Right lobe of liver (tissue), 6 donors: ENCODE measurements at regions not wholly inside any gene's neighbourhood (a gene's known extent, or its start where the extent isn't known, plus 50 kb on each side); places are given as distances from the start of the nearest gene placed in this dataset.

ENCODE experiments used
- ATAC-seq, 4 donors: fragments of 200-7000 bp; cut with Tn5 transposase; one replicate each; pipeline ENCODE4 v1.9.1; 2020; ENCODE audit warnings: mild to moderate bottlenecking in 4 of 4, moderate library complexity in 4 of 4
- DNase-seq, 3 donors: peaks; one replicate each; pipeline ENCODE4 v3.0.0-alpha.2; 2020
- H3K27ac ChIP-seq, 3 donors: fragments of 200-600 bp; one replicate each; pipeline ENCODE4 v1.8.0; 2022
- H3K27me3 ChIP-seq, 2 donors: fragments of 200-600 bp; one replicate each; pipeline ENCODE4 v1.8.0; 2022
- H3K36me3 ChIP-seq, 4 donors: fragments of 200-600 bp; sonication (generic) in 1 of 4; one replicate each; pipeline versions ENCODE4 v1.5.1 to v1.8.0; 2017 to 2022; ENCODE audit warnings: control low read depth in 1 of 4
- H3K4me1 ChIP-seq, 4 donors: fragments of 200-600 bp; sonication (generic) in 1 of 4; one replicate each; pipeline versions ENCODE4 v1.5.1 to v1.8.0; 2017 to 2022; ENCODE audit warnings: control low read depth in 1 of 4
- H3K4me3 ChIP-seq, 3 donors: fragments of 200-600 bp; one replicate each; pipeline ENCODE4 v1.8.0; 2022
- H3K9me3 ChIP-seq, 4 donors: fragments of 200-600 bp; sonication (generic) in 1 of 4; one replicate each; pipeline versions ENCODE4 v1.5.1 to v1.8.0; 2017 to 2022; ENCODE audit warnings: control low read depth in 1 of 4
- POLR2A ChIP-seq: fragments of 450-650 bp; IDR thresholded peaks from one replicate; pipeline ENCODE4 v1.6.1; 2017; ENCODE audit warnings: antibody characterized with exemption, mild to moderate bottlenecking
- WGBS: methylation state at CpG from one replicate; pipeline ENCODE4 v1.1.6; 2018; ENCODE audit warnings: low coverage, low lambda C conversion rate; ENCODE audit not compliant: insufficient coverage; ENCODE audit errors: missing lambda C conversion rate; 5-methylcytosine and 5-hydroxymethylcytosine counted together
- intact Hi-C, 2 donors: fragments of 100-400 bp; cut with DNase I; formaldehyde crosslinking; loops; one replicate each; pipeline versions ENCODE4 v1.11.2 to v1.14.1; 2022
- TF ChIP-seq, protein P1 (sequence below), 4 donors: fragments of 200-600 bp in 3 of 4; fragments of 450-650 bp in 1 of 4; IDR thresholded peaks; one replicate each; pipeline versions ENCODE4 v1.5.1 to v1.8.0; 2016 to 2022; ENCODE audit warnings: antibody characterized with exemption in 4 of 4, mild to moderate bottlenecking in 2 of 4
- donor health status: DM: no; HTN: yes; CAD: no.
- donor health status: DM: no; HTN: no; CAD: no.
- donor health status: DM: no; HTN: no; CAD: no.
- donor health status: DM: no; HTN: yes; CAD: no.
- donor health status: DM: no; HTN: yes; CAD: no.

DNA sequence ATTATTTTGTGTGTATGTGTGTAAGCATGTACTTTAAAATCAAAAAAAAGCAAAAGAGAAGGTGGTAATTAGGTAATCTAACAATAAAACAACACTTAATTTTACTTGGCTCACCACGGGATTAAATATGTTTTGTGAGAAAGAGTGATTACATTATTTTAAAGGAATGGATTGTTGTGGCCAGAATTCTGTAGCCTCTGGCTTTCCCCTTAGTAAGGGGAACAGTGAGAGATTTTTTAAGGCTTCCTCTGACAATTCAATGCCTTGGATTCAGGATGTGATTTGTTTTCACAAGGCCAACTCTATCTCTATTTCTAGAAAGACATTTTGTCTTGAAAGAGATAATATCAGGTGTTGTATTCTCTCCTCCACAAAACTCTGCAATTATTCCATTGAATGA is 560.3 kb upstream of the CDH8 start:
- no peaks in the 10 kb centered on the region for H3K36me3 ChIP-seq
- H3K4me1 ChIP-seq, result no peaks in the 10 kb centered on the region
- H3K27ac ChIP-seq, result no peak overlapping the region
- TF ChIP-seq POLR2A, result no peak
- TF ChIP-seq, protein P1, sequence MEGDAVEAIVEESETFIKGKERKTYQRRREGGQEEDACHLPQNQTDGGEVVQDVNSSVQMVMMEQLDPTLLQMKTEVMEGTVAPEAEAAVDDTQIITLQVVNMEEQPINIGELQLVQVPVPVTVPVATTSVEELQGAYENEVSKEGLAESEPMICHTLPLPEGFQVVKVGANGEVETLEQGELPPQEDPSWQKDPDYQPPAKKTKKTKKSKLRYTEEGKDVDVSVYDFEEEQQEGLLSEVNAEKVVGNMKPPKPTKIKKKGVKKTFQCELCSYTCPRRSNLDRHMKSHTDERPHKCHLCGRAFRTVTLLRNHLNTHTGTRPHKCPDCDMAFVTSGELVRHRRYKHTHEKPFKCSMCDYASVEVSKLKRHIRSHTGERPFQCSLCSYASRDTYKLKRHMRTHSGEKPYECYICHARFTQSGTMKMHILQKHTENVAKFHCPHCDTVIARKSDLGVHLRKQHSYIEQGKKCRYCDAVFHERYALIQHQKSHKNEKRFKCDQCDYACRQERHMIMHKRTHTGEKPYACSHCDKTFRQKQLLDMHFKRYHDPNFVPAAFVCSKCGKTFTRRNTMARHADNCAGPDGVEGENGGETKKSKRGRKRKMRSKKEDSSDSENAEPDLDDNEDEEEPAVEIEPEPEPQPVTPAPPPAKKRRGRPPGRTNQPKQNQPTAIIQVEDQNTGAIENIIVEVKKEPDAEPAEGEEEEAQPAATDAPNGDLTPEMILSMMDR (IDR thresholded peaks at IDR 0.05), result no peak
- H3K27me3 ChIP-seq, result no peaks in the 10 kb centered on the region
- 37% methylated on average over 1 of the region's 1 CpG for WGBS
- H3K4me3 ChIP-seq, result no peak overlapping the region
- intact Hi-C loops, result no loop called here
- no peak for ATAC-seq
- DNase-seq, result no peak
- H3K9me3 ChIP-seq, result no peaks in the 10 kb centered on the region

- TF ChIP-seq POLR2A, result no peak
- TF ChIP-seq, protein P1 (IDR thresholded peaks at IDR 0.05), result no peak
- Histone ChIP-seq H3K9me3 (no peaks in the 10 kb centered on the region), H3K4me1 (no peaks in the 10 kb centered on the region), H3K4me3 (no peak overlapping the region), H3K27me3 (no peaks in the 10 kb centered on the region), H3K36me3 (no peaks in the 10 kb centered on the region), H3K27ac (no peak overlapping the region)
- 39% methylated on average over 6 of the region's 6 CpGs for WGBS
- DNase-seq (no peak), ATAC-seq (no peak)
- intact Hi-C loops, result no loop called here
Measured at GRCh38 chr16:62596125-62596524, 559.9 kb upstream of the CDH8 start.

DNA sequence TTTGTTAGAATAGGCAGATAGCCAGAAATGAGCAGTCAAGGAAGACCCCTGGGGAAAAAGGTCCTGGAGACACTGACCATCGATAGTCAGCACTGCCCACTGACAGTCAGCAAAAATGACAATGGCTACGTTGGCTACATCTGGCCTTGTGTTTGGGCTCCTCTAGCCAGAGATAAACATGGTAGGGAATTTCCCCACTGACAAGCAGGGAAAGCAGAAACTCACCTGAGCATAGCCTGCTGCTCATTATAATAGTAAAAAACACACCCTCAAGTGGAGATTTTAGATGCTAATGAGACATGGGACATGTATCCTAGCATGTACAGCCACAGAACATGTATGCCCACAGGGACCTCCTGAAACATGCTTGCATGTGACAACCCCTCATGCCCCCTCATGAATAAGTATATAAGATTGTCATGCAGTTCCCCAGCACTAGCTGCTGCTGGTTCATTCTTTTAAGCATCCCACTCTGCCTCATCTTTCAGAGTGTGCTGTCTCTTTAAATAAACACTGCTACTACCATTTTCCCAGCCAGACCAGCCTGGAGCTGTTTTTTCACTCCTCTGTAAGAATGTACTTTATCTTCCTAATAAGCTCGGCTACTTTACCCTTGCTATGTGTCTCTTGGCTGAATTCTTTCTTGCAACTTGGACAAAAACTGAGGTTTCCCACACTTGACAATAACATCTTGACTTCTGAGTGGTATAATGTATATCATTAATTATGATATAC is 550.1 kb upstream of the CDH8 start:
- Histone ChIP-seq H3K9me3 (no peaks in the 10 kb centered on the region), H3K4me1 (no peaks in the 10 kb centered on the region), H3K4me3 (no peak overlapping the region), H3K36me3 (no peaks in the 10 kb centered on the region), H3K27ac (no peak overlapping the region), H3K27me3 (no peaks in the 10 kb centered on the region)
- ATAC-seq (no peak), DNase-seq (no peak)
- WGBS, result 37% methylated on average over 3 of the region's 3 CpGs
- intact Hi-C loops, result no loop called here
- no peak for TF ChIP-seq POLR2A
- TF ChIP-seq, protein P1 (IDR thresholded peaks at IDR 0.05), result no peak

- no peak for DNase-seq
- WGBS, result 51% methylated on average over 2 of the region's 2 CpGs
- H3K27me3 ChIP-seq, result no peaks in the 10 kb centered on the region
- intact Hi-C loops, result no loop called here
- H3K4me1 ChIP-seq, result no peaks in the 10 kb centered on the region
- H3K4me3 ChIP-seq, result no peak overlapping the region
- no peak overlapping the region for H3K27ac ChIP-seq
- H3K36me3 ChIP-seq, result no peaks in the 10 kb centered on the region
- H3K9me3 ChIP-seq, result no peaks in the 10 kb centered on the region
- no peak for TF ChIP-seq POLR2A
- TF ChIP-seq, protein P1 (IDR thresholded peaks at IDR 0.05), result no peak
- no peak for ATAC-seq
Measured at GRCh38 chr16:62585041-62585545, 548.9 kb upstream of the CDH8 start.
